GM12878 (cell line): ENCODE measurements at regions not wholly inside any gene's neighbourhood (a gene's known extent, or its start where the extent isn't known, plus 50 kb on each side); places are given as distances from the start of the nearest gene placed in this dataset.

Experiments used
- ATAC-seq: fragments of 200-7000 bp; cut with Tn5 transposase; 3 replicates; pipeline ENCODE4 v1.9.1; 2020; ENCODE audit warnings: mild to moderate bottlenecking, moderate library complexity
- BruUV-seq: library from RNA; stranded (reverse); fragments of 400-500 nt; replicated peaks from 2 replicates; lab custom pipeline; 2021; lab: Mats Ljungman, UMichigan
- CTCF ChIA-PET: fragments of 300-600 bp; sonication (Branson Sonifier 250); formaldehyde crosslinking; extraction: SDS; loops from one replicate; lab custom pipeline; 2021; ENCODE audit warnings: inconsistent platforms; lab: Yijun Ruan, JAX
- POLR2A ChIA-PET: fragments of 350-600 bp; formaldehyde crosslinking; extraction: SDS; loops from one replicate; lab custom pipeline; 2021; ENCODE audit warnings: inconsistent platforms; lab: Charles Lee
- RAD21 ChIA-PET: fragments of 300-600 bp; sonication (Branson Sonifier 250); formaldehyde crosslinking; loops from one replicate; lab custom pipeline; 2023; ENCODE audit warnings: antibody characterized with exemption; ENCODE audit not compliant: unreplicated experiment; lab: Charles Lee
- SMC1A ChIA-PET: fragments of 300-600 bp; sonication (Branson Sonifier 250); formaldehyde crosslinking; loops from one replicate; lab custom pipeline; 2023; ENCODE audit not compliant: unreplicated experiment, uncharacterized antibody; lab: Charles Lee
- DNase-seq: peaks from one replicate; pipeline ENCODE4 v3.0.0-alpha.2; 2011; ENCODE audit warnings: low read depth, low spot score
- FAIRE-seq: peaks from 3 replicates; lab custom pipeline; 2011; peaks lifted over from hg19 to GRCh38; lab: Jason Lieb, UNC
- H2AFZ ChIP-seq: 2 replicates; pipeline ENCODE4 v1.6.0; 2011; ENCODE audit warnings: low read depth, low read length, control low read depth; ENCODE audit not compliant: control insufficient read depth
- H3K27ac ChIP-seq: 2 replicates; pipeline ENCODE4 v1.5.1; 2011; ENCODE audit warnings: control low read depth; ENCODE audit not compliant: control insufficient read depth, insufficient read depth
- H3K27me3 ChIP-seq, 2 experiments: replicated peaks in 1 of 2; 2 replicates each; pipeline versions ENCODE4 v1.6.0 to v1.6.1; 2011; ENCODE audit warnings: low read length in 1 of 2; ENCODE audit not compliant: control insufficient read depth in 2 of 2, insufficient read depth in 2 of 2
- H3K36me3 ChIP-seq, 2 experiments: 2 replicates each; pipeline ENCODE4 v1.5.1; 2011; ENCODE audit warnings: low read length in 1 of 2; ENCODE audit not compliant: control insufficient read depth in 2 of 2, insufficient read depth in 2 of 2
- H3K4me1 ChIP-seq: 2 replicates; pipeline ENCODE4 v1.6.1; 2011; ENCODE audit warnings: mild to moderate bottlenecking, low read length, moderate library complexity, mixed read lengths; ENCODE audit not compliant: control insufficient read depth, insufficient read depth
- H3K4me2 ChIP-seq: 2 replicates; pipeline ENCODE4 v1.6.0; 2011; ENCODE audit warnings: control low read depth; ENCODE audit not compliant: control insufficient read depth, insufficient read depth
- H3K4me3 ChIP-seq: fragments of 200-600 bp; sonication (generic); 2 replicates; pipeline ENCODE4 v1.5.1; 2016
- H3K79me2 ChIP-seq: 2 replicates; pipeline ENCODE4 v1.6.0; 2011; ENCODE audit warnings: low read length; ENCODE audit not compliant: control insufficient read depth, insufficient read depth
- H3K9ac ChIP-seq: 2 replicates; pipeline ENCODE4 v1.8.0; 2011; ENCODE audit warnings: low read length, control low read depth, mixed read lengths; ENCODE audit not compliant: control insufficient read depth, insufficient read depth
- H3K9me3 ChIP-seq: replicated peaks from 3 replicates; pipeline ENCODE4 v1.5.1; 2011; ENCODE audit warnings: mild to moderate bottlenecking, low read length; ENCODE audit not compliant: control insufficient read depth, insufficient read depth
- H4K20me1 ChIP-seq: 2 replicates; pipeline ENCODE4 v1.6.0; 2011; ENCODE audit not compliant: control insufficient read depth, insufficient read depth
- CTCF ChIP-seq, 3 experiments: IDR thresholded peaks in 2 of 3; conservative IDR thresholded peaks in 1 of 3; 2 replicates each; pipeline ENCODE4 v1.5.1; 2011; ENCODE audit warnings: low read depth in 3 of 3, low read length in 3 of 3, mild to moderate bottlenecking in 3 of 3, control low read depth in 2 of 3, moderate library complexity in 2 of 3, inconsistent platforms in 1 of 3, mixed read lengths in 1 of 3; ENCODE audit not compliant: control insufficient read depth in 2 of 3, insufficient read depth in 1 of 3; ENCODE audit errors: extremely low read depth in 1 of 3
- FOXM1 ChIP-seq: IDR thresholded peaks from 2 replicates; pipeline ENCODE4 v1.6.1; 2012; ENCODE audit warnings: low read depth, mild to moderate bottlenecking, inconsistent platforms, low read length, moderate library complexity
- GATAD2B ChIP-seq: fragments of 450-650 bp; conservative IDR thresholded peaks from 2 replicates; pipeline ENCODE4 v1.6.1; 2017; ENCODE audit warnings: low read depth, mild to moderate bottlenecking, moderate library complexity
- IRF4 ChIP-seq: IDR thresholded peaks from 2 replicates; pipeline ENCODE4 v1.6.1; 2011; ENCODE audit warnings: low read depth, low read length
- NKRF ChIP-seq: fragments of 450-650 bp; conservative IDR thresholded peaks from 2 replicates; pipeline ENCODE4 v1.6.1; 2017; ENCODE audit warnings: mild to moderate bottlenecking, moderate library complexity
- POU2F2 ChIP-seq: IDR thresholded peaks from 3 replicates; pipeline ENCODE4 v1.6.1; 2011; ENCODE audit warnings: low read depth, mild to moderate bottlenecking, low read length, borderline replicate concordance
- RAD21 ChIP-seq: IDR thresholded peaks from 2 replicates; pipeline ENCODE4 v1.6.1; 2011; ENCODE audit warnings: mild to moderate bottlenecking, low read depth, low read length, moderate library complexity; ENCODE audit not compliant: insufficient read depth
- SMC3 ChIP-seq: IDR thresholded peaks from 2 replicates; pipeline ENCODE4 v1.6.1; 2011; ENCODE audit warnings: low read length, improper control_type of control experiment, borderline replicate concordance
- SPI1 ChIP-seq: IDR thresholded peaks from 2 replicates; pipeline ENCODE4 v1.6.1; 2011; ENCODE audit warnings: low read depth, mild to moderate bottlenecking, low read length, moderate library complexity, borderline replicate concordance; ENCODE audit not compliant: insufficient read depth
- WRNIP1 ChIP-seq: IDR thresholded peaks from 2 replicates; pipeline ENCODE4 v1.6.1; 2011; ENCODE audit warnings: low read depth, low read length, improper control_type of control experiment, borderline replicate concordance
- YY1 ChIP-seq: IDR thresholded peaks from 2 replicates; pipeline ENCODE4 v1.6.1; 2011; ENCODE audit warnings: low read depth, mild to moderate bottlenecking, low read length
- WGBS: methylation state at CpG from one replicate; pipeline ENCODE4 v1.1.6; 2016; ENCODE audit warnings: low lambda C conversion rate; ENCODE audit not compliant: insufficient replicate concordance, insufficient coverage; ENCODE audit errors: missing lambda C conversion rate; 5-methylcytosine and 5-hydroxymethylcytosine counted together
- in situ Hi-C: fragments of 300-500 bp; cut with MboI; formaldehyde crosslinking; loops from 9 replicates; pipeline ENCODE4 v1.14.3; 2018; ENCODE audit warnings: mixed read lengths
- intact Hi-C: fragments of 100-400 bp; cut with micrococcal nuclease; formaldehyde crosslinking; loops from one replicate; pipeline ENCODE4 v1.14.2; 2022; ENCODE audit not compliant: unreplicated experiment

GRCh38 chr1:110783292-110783918, 89.5 kb upstream of the CD53 start:
- H2AFZ ChIP-seq = peak overlapping the region; percentile 36; the same call in 1 of the 2 replicates
- H3K36me3 ChIP-seq = no peaks in the 10 kb centered on the region
- intact Hi-C loops = loop anchor here (1.0 to 10.0 kb wide), 7 partner anchors 47 to 551 kb away; no protein-coding TSS in a partner anchor
- no peaks in the 10 kb centered on the region for H3K27me3 ChIP-seq
- no peak overlapping the region for H3K9ac ChIP-seq
- H3K79me2 ChIP-seq = no peaks in the 10 kb centered on the region
- ChIA-PET RAD21 (interaction anchor here (0.6 to 6.6 kb wide), 12 partner anchors 13 to 259 kb away, joined by 3 to 79 read pairs (median 5); no protein-coding TSS in a partner anchor), SMC1A (interaction anchor here (0.6 to 7.8 kb wide), 23 partner anchors 11 to 440 kb away, joined by 3 to 89 read pairs (median 5); partner anchors contain the start of gene CD53), POLR2A (no interaction called here), CTCF (interaction anchor here (0.6 to 7.7 kb wide), 30 partner anchors 10 to 288 kb away, joined by 3 to 93 read pairs (median 6); no protein-coding TSS in a partner anchor)
- TF ChIP-seq YY1 = peak; percentile 56; the same call in 1 of the 2 replicates
- peak; percentile 26; the same call in 1 of the 2 replicates for TF ChIP-seq SPI1
- peak; percentile 99 for TF ChIP-seq RAD21
- TF ChIP-seq WRNIP1 = no peak
- TF ChIP-seq GATAD2B = no peak
- peak; percentile 98 for TF ChIP-seq SMC3
- TF ChIP-seq POU2F2 = 0 out of 3 replicates have a peak, but pooled peaks have one; percentile 46
- TF ChIP-seq NKRF = no peak
- TF ChIP-seq IRF4 = 0 out of 2 replicates have a peak, but pooled peaks have one; percentile 33
- 0 out of 2 replicates have a peak, but pooled peaks have one; percentile 25 for TF ChIP-seq FOXM1
- TF ChIP-seq CTCF (IDR thresholded peaks at IDR 0.05 in 2 of 3, conservative IDR thresholded peaks at IDR 0.05 in 1 of 3; ENCODE audit: control insufficient read depth in 2 of 3, extremely low read depth in 1 of 3, insufficient read depth in 1 of 3, low read depth in 3 of 3, low read length in 3 of 3) = peak; percentile 97 to 99 (median 98)
- FAIRE-seq (peak; percentile 78), DNase-seq (no peak), ATAC-seq (peak; percentile 66)
- H3K4me3 ChIP-seq = no peak overlapping the region
- H3K9me3 ChIP-seq = peaks cover 4% of the 10 kb centered on the region; the same call in 1 of the 3 replicates
- H3K4me1 ChIP-seq = peaks cover 28% of the 10 kb centered on the region
- in situ Hi-C loops = loop anchor here (5.0 kb wide), 2 partner anchors 166 to 209 kb away; no protein-coding TSS in a partner anchor
- H3K4me2 ChIP-seq = no peak overlapping the region
- H4K20me1 ChIP-seq = no peaks in the 10 kb centered on the region
- BruUV-seq = no TSS peak
- H3K27ac ChIP-seq = no peak overlapping the region
- 0% methylated on average over 5 of the region's 5 CpGs for WGBS
